ENCODE measurements at regions not wholly inside any gene's neighbourhood (a gene's known extent, or its start where the extent isn't known, plus 50 kb on each side); places are given as distances from the start of the nearest gene placed in this dataset.
"Not testable (repeated sequence)": the region's sequence is repeated elsewhere in the genome, so short reads cannot be mapped to it uniquely, and the experiment has no call there.

DNA sequence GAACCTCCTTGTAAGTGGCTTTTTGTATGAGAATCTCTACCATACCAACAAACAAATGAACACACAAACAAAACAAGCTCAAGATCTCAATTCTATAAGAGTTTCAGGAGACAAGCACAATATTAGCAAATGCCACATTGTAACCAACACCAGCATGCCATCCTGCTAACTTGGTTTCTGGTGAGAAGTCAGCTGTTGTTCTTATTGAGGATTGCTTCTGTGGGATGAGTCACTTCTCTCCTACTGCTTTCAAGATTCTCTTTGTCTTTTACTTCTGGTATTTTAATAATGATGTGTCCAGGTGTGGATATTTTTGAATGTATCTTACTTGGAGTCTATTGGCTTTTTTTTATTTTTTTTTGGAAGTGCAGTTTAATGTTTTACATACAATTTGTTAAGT lies 131.7 kb downstream of the BCL2L11 start:
- DNase-seq (no peak), ATAC-seq (ENCODE audit: poor library complexity) (no peak)
- H3K27ac Mint-ChIP-seq, result no peak overlapping the region
- H3K36me3 Mint-ChIP-seq (ENCODE audit: low read depth), result no peaks in the 10 kb centered on the region
- no peak overlapping the region for H3K4me3 Mint-ChIP-seq
- Histone ChIP-seq H3K36me3 (ENCODE audit: insufficient read depth, low read length) (no peaks in the 10 kb centered on the region), H3K4me3 (ENCODE audit: low read length) (no peak overlapping the region), H3K9me3 (ENCODE audit: control insufficient read depth in 1 of 2, insufficient read depth in 1 of 2, low read length in 2 of 2) (peaks cover 0 to 3% of the 10 kb centered on the region in 2 experiments), H3K4me1 (ENCODE audit: insufficient read depth, low read length) (no peaks in the 10 kb centered on the region), H3K27ac (ENCODE audit: low read depth in 1 of 2, low read length in 2 of 2) (no peak overlapping the region), H3K27me3 (ENCODE audit: control insufficient read depth in 1 of 2, insufficient read depth in 2 of 2, low read length in 2 of 2) (no peaks in the 10 kb centered on the region)
- no peaks in the 10 kb centered on the region for H3K4me1 Mint-ChIP-seq (ENCODE audit: low read depth)
- TF ChIP-seq, protein P1, sequence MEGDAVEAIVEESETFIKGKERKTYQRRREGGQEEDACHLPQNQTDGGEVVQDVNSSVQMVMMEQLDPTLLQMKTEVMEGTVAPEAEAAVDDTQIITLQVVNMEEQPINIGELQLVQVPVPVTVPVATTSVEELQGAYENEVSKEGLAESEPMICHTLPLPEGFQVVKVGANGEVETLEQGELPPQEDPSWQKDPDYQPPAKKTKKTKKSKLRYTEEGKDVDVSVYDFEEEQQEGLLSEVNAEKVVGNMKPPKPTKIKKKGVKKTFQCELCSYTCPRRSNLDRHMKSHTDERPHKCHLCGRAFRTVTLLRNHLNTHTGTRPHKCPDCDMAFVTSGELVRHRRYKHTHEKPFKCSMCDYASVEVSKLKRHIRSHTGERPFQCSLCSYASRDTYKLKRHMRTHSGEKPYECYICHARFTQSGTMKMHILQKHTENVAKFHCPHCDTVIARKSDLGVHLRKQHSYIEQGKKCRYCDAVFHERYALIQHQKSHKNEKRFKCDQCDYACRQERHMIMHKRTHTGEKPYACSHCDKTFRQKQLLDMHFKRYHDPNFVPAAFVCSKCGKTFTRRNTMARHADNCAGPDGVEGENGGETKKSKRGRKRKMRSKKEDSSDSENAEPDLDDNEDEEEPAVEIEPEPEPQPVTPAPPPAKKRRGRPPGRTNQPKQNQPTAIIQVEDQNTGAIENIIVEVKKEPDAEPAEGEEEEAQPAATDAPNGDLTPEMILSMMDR (IDR thresholded peaks at IDR 0.05), result no peak
- CTCF ChIA-PET, result no interaction called here
- intact Hi-C loops (cut with DNase I, micrococcal nuclease), result no loop called here
- POLR2A ChIA-PET, result no interaction called here
- peaks cover 11% of the 10 kb centered on the region for H3K9me3 Mint-ChIP-seq
- no peaks in the 10 kb centered on the region for H3K27me3 Mint-ChIP-seq

GRCh38 chr2:111254916-111255315 lies 134.2 kb downstream of the BCL2L11 start:
- intact Hi-C loops (cut with DNase I, micrococcal nuclease); H3K27me3 Mint-ChIP-seq; CTCF ChIA-PET; H3K27ac ChIP-seq (ENCODE audit: low read depth in 1 of 2, low read length in 2 of 2); H3K4me3 Mint-ChIP-seq; H3K4me3 ChIP-seq (ENCODE audit: low read length); H3K4me1 ChIP-seq (ENCODE audit: insufficient read depth, low read length); H3K4me1 Mint-ChIP-seq (ENCODE audit: low read depth); H3K36me3 ChIP-seq (ENCODE audit: insufficient read depth, low read length); H3K27me3 ChIP-seq (ENCODE audit: control insufficient read depth in 1 of 2, insufficient read depth in 2 of 2, low read length in 2 of 2); H3K27ac Mint-ChIP-seq; POLR2A ChIA-PET; ATAC-seq (ENCODE audit: poor library complexity); DNase-seq; H3K36me3 Mint-ChIP-seq (ENCODE audit: low read depth); H3K9me3 ChIP-seq (ENCODE audit: control insufficient read depth in 1 of 2, insufficient read depth in 1 of 2, low read length in 2 of 2): not testable (repeated sequence)
- peaks cover 11% of the 10 kb centered on the region for H3K9me3 Mint-ChIP-seq

- H3K36me3 ChIP-seq (ENCODE audit: insufficient read depth, low read length); H3K27me3 ChIP-seq (ENCODE audit: control insufficient read depth in 1 of 2, insufficient read depth in 2 of 2, low read length in 2 of 2); H3K4me3 Mint-ChIP-seq; H3K4me1 Mint-ChIP-seq (ENCODE audit: low read depth); ATAC-seq (ENCODE audit: poor library complexity); H3K4me1 ChIP-seq (ENCODE audit: insufficient read depth, low read length); H3K9me3 ChIP-seq (ENCODE audit: control insufficient read depth in 1 of 2, insufficient read depth in 1 of 2, low read length in 2 of 2); intact Hi-C loops (cut with DNase I, micrococcal nuclease); H3K27me3 Mint-ChIP-seq; H3K27ac Mint-ChIP-seq; H3K36me3 Mint-ChIP-seq (ENCODE audit: low read depth); H3K27ac ChIP-seq (ENCODE audit: low read depth in 1 of 2, low read length in 2 of 2); CTCF ChIA-PET; H3K4me3 ChIP-seq (ENCODE audit: low read length); H3K9me3 Mint-ChIP-seq; POLR2A ChIA-PET; DNase-seq: not testable (repeated sequence)
Measured at GRCh38 chr2:111256628-111257027, 135.9 kb downstream of the BCL2L11 start.

GRCh38 chr2:111257607-111258006 lies 136.9 kb downstream of the BCL2L11 start:
- H3K9me3 Mint-ChIP-seq; H3K36me3 Mint-ChIP-seq (ENCODE audit: low read depth); H3K27me3 Mint-ChIP-seq; ATAC-seq (ENCODE audit: poor library complexity); H3K36me3 ChIP-seq (ENCODE audit: insufficient read depth, low read length); H3K27ac Mint-ChIP-seq; DNase-seq; H3K4me1 ChIP-seq (ENCODE audit: insufficient read depth, low read length); H3K27me3 ChIP-seq (ENCODE audit: control insufficient read depth in 1 of 2, insufficient read depth in 2 of 2, low read length in 2 of 2); H3K4me1 Mint-ChIP-seq (ENCODE audit: low read depth); POLR2A ChIA-PET; H3K4me3 Mint-ChIP-seq; intact Hi-C loops (cut with DNase I, micrococcal nuclease); H3K9me3 ChIP-seq (ENCODE audit: control insufficient read depth in 1 of 2, insufficient read depth in 1 of 2, low read length in 2 of 2); CTCF ChIA-PET; H3K27ac ChIP-seq (ENCODE audit: low read depth in 1 of 2, low read length in 2 of 2); H3K4me3 ChIP-seq (ENCODE audit: low read length): not testable (repeated sequence)

GRCh38 chr2:111258318-111258717 lies 137.6 kb downstream of the BCL2L11 start:
- ATAC-seq (ENCODE audit: poor library complexity); CTCF ChIA-PET: not testable (repeated sequence)

GRCh38 chr2:111262627-111263379 lies 142.1 kb downstream of the BCL2L11 start:
- ATAC-seq (ENCODE audit: poor library complexity); H3K4me3 Mint-ChIP-seq; POLR2A ChIA-PET; CTCF ChIA-PET; H3K27ac ChIP-seq (ENCODE audit: low read depth in 1 of 2, low read length in 2 of 2); H3K4me1 Mint-ChIP-seq (ENCODE audit: low read depth); H3K27me3 ChIP-seq (ENCODE audit: control insufficient read depth in 1 of 2, insufficient read depth in 2 of 2, low read length in 2 of 2); H3K36me3 Mint-ChIP-seq (ENCODE audit: low read depth); H3K4me1 ChIP-seq (ENCODE audit: insufficient read depth, low read length); DNase-seq; H3K4me3 ChIP-seq (ENCODE audit: low read length); H3K36me3 ChIP-seq (ENCODE audit: insufficient read depth, low read length); H3K9me3 Mint-ChIP-seq; intact Hi-C loops (cut with DNase I, micrococcal nuclease); H3K9me3 ChIP-seq (ENCODE audit: control insufficient read depth in 1 of 2, insufficient read depth in 1 of 2, low read length in 2 of 2); H3K27me3 Mint-ChIP-seq; H3K27ac Mint-ChIP-seq: not testable (repeated sequence)

More at GRCh38 chr2:111258318-111258717, 137.6 kb downstream of the BCL2L11 start:
- H3K4me1 ChIP-seq (ENCODE audit: insufficient read depth, low read length); H3K27me3 Mint-ChIP-seq; DNase-seq; H3K4me3 Mint-ChIP-seq; intact Hi-C loops (cut with DNase I, micrococcal nuclease); H3K4me3 ChIP-seq (ENCODE audit: low read length); POLR2A ChIA-PET; H3K27ac Mint-ChIP-seq; H3K36me3 ChIP-seq (ENCODE audit: insufficient read depth, low read length); H3K27me3 ChIP-seq (ENCODE audit: control insufficient read depth in 1 of 2, insufficient read depth in 2 of 2, low read length in 2 of 2); H3K9me3 Mint-ChIP-seq; H3K4me1 Mint-ChIP-seq (ENCODE audit: low read depth); H3K27ac ChIP-seq (ENCODE audit: low read depth in 1 of 2, low read length in 2 of 2); H3K36me3 Mint-ChIP-seq (ENCODE audit: low read depth); H3K9me3 ChIP-seq (ENCODE audit: control insufficient read depth in 1 of 2, insufficient read depth in 1 of 2, low read length in 2 of 2): not testable (repeated sequence)
